NCI-H524 treated with DMSO at 0.1 percent for 48 hours (cell line): ENCODE measurements at regions not wholly inside any gene's neighbourhood (a gene's known extent, or its start where the extent isn't known, plus 50 kb on each side); places are given as distances from the start of the nearest gene placed in this dataset.

Source experiments
- DNase-seq: peaks from one replicate; lab custom pipeline; 2025; lab: John Stamatoyannopoulos, UW

DNA sequence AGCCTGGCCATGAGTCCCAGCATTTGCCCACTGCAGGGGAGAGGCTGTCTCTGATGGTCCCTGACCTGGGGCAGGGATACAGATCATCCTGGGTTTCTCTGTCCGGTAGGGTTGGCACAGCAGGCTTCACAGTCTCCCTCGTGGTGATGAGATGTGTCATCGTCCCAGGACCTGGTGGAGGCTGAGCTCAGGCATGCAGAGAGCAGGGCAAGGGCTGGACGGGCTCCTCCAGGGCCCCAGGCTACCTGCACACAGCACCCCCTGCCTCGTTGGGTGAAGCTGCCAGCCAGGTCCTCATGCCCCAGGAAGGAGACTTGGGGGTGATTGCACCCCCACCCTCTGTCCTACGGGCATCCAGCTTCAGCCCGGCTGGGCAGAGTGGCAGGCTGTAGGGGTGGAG is 155.8 kb upstream of the GSE1 start:
- DNase-seq, result no peak

DNA sequence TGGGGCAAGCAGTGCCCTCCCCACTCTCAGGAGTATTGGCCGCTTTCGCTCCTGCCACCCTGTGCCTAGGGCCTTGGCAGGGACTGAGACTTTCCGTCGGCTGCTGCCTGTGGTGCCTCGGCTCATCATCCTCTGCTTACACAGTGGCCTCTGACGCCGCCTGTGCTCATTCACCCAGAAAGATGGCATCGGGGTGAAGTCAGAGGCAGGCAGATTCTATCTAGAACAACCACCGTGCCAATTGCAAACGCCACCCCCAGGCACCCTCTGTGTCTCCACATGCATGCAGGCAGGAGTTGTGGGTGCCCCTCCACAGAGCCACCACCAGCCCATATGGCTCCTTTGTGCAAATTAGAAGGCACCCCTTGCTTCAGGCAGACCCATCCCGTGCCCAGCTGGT is 154.2 kb upstream of the GSE1 start:
- DNase-seq, result no peak

DNA sequence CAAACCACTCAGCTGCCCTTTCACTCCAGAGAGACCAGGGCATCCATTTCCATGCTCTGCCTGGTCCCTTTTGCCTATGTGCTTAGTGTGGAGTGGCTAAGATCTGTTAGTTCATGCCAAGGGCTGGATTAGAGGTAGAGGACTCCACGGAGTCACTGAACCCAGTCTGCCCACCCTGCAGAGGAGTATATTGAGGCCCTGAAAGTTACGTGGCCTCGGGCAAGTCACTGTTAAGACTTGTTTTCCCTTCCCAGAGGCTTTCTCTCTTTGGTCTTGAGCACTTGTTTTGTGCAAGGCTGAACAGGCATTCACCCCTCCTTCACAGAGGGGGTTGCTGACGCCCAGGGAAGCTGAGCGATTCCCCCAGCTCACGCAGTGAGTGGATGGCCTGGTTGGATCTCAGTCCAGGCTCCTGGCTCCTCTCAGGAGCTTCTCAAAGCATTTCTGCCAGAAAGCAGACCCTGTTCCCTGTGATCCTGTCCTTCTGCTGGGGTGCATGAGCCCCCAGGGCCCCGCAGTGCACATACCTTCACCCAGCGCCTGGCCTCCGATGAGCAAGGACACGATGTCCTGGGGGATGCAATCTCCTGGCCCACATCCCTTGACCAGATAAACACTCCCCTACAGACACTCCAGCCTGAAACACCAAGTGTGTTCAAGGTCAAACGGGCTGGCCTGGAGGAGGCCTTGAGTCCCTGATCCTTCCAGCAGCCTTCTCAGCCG is 153.4 kb upstream of the GSE1 start:
- DNase-seq, result no peak

DNA sequence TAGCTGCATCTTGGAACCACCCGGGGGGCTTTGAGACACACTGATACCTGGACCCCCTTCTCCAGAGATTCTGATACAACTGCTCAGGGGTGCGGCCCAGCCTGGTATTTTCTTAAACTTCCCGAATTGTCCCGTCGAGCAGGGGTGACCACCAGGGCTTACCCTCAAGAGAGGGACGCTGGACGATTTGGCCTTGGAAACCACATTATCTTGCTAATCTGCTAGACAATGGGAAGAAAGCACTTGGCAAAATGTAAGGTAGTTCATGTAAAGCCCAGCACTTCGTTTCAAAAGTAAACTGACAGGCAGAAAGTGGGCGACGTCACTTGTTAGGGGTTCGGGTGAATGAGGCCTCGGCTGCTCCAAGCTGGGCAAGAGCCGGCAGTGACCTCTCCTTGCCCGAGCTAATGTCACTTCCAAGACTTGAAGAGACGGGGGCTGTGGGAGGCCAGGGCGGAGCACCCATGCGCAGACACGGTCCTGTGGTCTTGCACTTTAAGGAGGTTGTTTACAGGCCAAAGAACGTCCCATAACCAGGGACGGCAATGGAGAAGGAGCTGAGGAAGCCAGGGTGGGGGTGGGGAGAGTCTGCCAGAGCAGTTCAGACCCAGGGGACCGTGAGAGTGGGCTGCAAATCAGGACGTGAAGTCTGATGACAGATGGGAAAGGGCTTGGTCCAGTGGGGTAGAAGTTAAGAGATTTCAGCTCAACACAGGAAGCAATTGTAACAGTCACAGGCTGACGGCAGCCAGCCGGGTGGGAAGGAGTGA is 152.7 kb upstream of the GSE1 start:
- DNase-seq, result peak; percentile 80

DNA sequence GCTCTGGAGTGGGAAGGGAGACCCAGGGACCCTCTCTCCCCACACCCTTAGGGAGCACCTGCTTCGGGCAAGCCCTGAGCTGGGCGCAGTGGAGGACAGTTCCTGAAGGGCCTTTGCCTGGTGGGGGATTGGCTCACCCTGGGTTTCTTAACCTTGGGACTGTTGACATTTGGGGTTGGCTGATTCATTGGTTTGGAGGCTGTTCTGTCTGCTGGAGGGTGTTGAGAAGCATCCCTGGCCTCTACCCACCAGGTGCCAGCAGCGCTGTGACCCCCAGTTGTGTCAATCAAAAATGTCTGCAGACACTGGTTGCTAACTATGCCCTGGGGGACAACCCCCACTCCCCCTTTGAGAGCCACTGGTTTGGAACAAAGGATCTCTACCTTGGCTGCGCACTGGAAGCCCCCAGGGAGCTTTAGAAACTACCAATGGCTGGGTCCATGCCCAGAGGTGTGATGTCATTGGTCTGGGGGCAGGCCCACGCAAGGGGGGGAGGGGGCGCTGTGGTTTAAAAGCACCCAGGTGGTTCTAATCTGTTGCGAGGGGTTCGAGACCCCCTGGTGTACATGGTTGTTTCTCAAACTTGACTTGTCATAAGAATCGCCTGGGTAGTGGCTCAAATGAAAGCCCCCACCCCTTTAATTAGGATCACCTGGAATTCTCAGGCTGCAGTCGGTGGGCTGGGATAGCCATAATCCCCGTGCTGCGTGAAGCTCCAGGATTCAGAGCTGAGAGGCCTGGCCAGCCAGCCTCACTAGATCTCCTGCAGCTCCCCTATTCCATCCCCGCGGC is 151.9 kb upstream of the GSE1 start:
- no peak for DNase-seq

DNA sequence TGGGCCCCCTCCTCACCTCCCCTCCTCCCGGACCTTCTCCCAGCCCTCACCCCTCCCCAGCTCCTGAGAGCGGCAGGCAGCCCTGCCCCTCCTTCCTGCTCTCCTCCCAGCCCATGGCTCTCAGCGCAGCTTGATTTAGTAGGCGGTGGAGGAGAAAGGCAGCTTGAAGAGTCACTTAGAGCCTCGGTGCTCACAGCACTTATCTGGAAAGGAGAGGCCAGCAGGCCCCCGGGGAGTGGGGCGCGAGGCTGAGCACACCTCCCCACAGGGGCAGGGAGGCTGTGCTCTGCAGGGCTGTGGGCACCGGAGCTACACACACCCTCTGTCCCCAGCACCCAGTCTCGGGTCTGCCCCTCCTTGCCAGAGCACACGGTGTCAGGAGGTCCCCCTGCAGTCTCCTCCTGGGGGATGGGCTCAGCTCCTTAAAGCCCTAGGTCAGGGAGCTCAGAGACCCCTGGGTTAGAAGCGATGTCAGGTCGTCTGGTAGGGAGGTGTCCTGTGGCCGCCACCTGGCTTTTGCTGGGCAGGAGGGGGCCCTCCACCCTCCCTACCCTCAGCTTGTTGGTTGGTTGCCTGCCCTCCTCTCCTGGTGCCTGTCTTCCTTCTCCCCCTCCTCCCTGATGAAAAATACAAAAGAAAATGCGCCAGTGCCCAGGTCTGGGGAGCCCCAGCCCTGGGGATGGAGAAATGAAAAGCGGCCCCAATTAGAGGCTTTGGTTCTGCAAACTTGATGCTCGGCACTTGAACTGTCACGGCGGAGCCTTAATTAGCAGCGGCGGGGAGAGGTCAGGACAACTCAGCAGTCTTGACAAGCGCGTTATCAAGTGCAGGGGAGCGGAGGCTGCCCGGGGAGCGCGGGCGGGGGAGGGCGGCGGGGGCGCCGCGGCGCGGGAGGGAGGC is 151.1 kb upstream of the GSE1 start:
- DNase-seq, result peak; percentile 66

DNA sequence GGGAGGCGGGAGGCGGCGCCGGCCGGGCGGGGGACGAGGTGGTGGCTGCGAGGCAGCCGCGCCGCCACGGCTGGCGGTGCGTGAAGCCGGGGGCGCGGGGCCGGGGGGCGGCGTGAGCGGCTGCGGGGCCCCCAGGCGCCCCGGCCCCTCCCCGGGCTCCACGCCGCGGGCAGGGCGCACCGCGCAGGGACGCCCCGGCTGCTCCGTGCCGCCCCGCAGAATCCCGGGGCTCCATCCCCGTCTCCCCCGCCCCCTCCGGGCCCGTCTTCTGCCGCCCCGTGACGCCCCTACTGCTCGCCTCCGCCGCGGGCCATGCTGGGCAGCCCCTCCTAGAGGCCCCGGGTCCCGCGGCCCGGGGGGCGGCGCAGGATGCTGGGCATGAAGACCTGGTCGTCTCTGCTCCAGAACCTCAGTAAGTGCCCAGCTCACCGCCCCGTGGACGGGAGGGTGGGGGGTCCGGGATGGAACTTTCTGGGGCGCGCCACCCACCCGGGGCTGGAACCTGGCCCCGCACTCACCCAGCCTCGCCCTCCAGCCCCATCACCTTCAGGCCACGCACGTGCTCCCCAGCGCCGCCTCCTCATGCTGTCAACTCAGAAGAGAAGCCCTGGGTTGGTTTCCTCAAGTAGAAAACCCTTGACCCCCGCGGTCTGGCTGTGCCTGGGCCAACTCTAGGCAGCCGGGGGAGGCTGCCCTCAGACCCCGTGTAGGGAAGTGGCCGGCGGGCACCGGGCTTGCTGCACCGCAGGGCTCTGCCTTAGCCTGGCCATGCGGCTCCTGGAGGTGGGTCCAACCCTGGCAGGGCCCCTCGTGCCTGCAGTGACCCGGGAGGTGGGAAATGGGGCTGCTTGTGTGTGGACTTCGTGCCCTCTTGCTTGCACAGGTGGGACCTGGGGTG is 150.2 kb upstream of the GSE1 start:
- no peak for DNase-seq

DNA sequence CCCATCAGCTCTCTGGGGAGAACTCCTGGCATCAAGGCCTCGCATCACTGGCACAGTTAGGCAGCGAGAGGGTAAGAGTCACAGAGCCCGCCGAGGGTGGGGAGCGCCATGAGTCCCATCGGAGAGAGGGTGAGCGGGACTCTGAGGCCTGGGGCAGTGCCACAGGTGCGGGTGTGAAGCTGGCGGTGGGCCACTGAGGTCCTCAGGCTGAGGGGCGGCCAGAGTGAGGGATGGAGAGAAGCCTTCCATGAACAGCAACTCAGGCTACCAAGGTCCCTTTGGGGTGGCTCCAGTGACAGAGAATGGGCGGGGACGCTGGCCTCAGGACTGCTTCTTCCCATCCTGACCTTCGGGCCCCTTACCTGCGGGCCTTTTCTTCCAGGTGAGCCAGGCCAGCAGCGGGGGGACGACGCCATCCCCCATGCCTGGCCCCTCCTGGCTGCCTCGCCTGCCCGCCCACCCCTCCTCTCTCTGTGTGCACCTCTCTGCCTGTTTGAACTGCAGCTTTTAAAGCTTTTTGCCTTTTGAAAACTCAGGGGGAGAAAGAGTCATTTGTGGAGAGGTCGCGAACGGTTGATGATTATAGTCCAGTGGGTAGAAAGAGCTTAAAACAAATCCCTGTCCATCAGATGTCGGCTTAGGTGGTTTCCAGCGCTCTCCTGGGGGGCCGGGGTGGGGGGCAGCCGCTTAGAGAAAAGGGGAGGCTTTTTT is 149.3 kb upstream of the GSE1 start:
- no peak for DNase-seq

DNA sequence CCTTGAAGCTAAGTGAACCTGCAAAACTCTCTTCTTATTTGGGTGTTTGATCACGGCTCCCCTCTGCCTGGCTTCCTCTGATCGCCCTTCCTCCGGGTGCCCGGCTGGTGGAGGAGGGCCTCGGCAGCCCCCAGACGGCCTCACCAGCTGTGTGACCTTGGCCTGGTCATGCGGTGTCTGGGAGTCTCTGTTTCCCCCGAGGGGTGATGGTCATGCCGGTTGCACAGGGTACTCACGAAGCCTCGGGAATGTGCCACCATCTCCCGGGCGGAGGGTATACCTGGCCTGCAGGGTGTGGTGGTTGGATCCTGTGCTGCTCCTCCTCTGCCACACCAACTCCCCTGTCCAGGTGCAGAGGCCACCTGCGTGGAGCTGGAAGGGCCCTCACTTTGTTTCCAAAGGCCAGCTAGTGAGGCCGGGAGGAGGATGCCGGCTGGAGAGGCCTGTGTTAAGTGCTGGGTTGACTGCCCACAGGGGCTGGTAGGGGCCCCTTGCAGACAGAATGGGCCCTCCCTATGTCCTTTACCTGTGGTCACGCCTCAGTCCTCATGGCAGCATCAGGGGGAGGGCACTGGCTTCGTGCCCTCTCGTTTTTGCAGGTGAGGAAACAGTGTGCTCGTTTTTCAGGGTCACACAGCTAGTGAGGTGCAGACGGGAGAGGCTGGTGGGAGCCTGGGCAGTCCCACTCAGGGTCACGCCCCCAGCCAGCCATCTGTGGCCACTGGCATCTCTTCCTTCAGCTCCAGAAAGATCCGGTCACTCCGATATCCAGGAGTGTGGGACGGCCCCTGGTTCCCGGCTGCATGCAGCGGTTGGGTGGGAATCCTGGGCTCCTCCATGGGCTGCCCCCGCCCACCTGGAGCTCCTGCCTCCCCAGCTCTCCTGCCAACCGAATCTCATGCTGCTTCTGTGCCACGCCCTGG is 148.5 kb upstream of the GSE1 start:
- no peak for DNase-seq

DNA sequence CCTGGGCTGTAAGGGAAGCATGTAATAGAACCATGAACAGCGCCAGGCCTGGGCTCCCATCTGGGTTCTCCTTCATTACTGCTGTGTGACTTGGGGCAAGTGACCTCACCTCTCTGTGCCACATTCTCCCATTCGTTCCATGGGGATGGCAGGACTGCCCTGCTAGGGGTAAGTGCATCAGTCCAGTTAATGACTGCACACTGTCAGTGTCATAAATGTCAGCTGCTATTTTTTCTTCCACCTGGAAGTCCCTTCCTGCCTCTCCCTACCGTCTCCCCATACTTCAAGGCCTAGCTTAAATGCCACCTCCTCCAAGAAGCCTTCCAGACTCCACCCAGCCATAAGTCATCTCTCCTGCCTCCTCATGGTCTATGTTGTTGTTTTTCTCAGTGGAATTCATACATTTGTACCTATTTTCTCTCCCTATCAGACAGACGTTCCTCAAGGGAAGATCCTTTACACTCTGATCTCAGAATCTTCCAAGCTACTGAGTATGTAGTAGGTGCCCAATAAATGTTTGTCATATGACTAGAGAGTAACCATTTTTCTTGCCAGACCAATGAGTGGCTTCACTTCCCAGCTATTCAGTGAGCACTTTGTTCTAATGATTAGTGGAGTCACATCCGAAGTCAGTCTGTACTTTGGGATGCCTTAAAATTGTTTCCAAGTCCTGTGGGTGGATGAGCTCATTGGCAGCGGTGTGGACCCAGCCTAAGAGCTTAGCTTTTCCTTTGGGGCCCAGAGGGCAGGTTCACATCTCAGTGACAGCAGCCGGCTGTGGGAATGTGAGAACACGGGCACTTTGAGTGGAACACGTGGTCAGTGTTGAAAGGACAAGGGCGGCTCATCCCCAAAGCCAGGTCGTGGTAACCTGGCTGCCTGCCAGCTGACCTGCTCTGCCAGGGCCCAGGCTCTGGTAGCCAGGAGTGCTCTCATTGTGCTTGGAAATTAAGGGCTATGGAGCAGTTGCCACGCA is 147.5 kb upstream of the GSE1 start:
- DNase-seq, result no peak

DNA sequence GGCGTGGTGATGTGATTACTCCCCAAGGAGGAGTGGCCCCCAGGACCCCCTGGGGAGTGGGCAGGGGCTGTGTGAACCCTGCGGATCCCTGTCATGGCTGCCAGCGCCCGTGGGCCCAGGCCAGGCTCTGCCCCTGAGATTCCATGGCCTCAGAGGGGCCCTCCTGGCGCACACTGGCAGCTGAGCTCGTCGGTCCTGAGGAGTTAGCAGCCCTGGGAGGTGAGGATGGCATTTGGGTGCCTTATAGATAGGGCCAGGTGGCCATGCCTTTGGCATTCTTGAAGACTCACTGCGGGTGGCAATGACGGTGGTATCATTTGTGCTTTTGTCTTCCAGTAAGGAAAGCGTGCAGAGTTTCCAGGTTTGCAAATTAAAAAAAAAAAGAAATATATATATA is 146.8 kb upstream of the GSE1 start:
- no peak for DNase-seq

DNA sequence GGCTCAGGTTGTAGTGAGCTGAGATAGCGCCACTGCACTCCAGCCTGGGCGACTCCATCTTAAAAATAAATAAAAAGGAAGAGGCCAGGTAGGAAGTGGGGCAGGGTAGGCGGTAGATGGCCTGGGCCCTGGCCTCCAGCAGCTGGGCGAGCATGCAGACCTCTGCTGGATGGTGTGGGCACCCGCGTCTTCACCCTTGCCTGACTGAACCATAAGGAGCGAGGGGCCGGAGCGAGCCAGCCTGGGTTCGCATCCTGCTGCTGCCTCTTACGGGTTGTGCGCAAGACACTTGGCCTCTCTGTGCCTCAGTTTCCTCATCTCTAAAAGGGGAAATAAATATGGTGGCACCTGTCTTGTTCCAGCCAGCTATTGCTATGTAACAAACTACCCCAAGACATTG is 146.1 kb upstream of the GSE1 start:
- DNase-seq, result no peak

DNA sequence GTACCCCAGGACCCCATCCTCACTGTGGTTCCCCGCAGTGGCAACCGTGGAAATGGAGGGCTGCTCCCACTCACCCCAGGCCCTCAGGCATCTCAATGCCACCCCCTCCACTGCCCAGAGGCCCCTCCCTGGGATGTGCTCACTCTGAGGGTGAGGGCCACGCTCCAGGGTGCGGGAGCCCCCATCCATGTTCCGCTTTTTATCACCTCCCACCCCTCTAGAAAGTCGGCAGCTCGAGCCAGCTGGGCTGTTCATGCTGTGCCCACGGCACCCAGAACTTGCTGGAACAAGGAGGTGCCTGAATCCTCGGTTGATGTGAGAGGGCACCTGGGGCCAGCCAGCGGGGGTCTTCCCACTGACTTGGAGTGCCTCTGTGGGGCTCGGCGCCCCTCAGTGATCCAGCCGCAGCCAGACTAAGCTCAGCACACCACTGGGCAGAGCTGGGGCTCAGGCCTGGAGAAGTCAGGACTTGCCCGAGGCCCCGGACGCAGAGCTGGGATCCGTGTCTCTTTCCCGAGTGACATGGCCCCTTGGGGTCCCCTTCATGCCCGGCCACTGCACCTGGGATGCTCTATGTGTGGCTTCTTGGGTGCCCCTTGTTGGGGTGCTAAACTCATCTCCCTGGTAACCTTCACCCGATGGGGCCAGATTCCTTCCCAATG is 143.1 kb upstream of the GSE1 start:
- DNase-seq, result no peak

DNA sequence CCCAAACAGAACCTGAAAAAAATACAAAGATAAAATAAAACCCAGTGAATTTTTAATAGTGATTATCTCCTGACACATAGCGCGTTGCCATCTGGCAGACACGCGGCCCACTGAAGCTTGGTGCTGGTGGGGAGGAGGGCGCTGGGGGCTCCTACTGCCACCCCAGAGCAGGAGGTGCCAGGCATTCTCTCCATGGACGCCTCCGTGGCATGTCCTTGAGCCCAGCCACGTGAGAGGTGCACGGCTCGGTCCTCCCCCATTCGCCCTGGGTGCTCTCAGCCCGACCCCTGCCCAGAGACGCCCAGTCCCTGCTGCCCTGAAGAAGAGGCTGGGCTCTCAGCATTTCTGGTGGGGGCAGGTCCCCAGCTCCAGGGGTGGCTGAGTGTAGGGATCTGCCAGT is 142.2 kb upstream of the GSE1 start:
- DNase-seq, result no peak

DNA sequence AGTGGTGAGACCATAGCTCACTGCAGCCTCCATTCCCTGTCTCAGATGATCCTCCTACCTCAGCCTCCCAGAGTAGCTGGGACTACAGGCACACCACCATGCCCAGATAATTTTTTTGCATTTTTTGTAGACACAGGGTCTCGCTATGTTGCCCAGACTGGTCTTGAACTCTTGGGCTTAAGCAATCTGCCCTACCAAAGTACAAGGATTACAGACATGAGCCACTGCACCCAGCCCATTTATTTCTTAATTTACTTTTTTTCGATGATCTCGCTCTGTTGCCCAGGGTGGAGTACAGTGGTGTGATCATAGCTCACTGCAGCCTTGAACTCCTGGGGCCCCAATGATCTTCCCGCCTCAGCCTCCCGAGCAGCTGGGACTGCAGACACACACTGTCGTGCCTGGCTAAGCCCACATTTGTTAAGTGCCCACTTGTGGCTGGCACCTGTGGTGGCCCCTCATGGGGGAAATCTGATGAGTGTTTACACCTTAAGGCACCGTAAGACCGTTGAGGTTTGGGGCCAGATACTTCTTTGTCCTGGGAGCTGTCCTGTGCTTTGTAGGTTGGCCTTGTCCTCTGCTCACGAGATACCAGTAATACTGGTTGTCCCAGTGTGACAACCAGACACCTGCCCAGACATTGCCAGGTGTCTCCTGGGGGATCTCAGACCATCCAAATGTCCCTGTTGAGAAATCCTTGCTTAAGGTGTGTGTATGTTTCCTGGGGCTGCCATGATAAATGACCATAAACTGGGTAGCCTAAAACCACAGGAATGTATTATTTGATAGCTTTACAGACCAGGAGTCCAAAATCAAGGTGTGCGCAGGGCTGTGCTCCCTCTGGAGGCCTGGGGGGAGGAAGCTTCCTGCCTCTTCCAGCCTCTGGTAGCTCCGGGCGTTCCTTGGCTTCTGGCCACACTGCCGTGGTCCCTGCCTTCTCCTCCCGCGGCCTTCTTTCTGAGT is 141.4 kb upstream of the GSE1 start:
- peak; percentile 66 for DNase-seq

DNA sequence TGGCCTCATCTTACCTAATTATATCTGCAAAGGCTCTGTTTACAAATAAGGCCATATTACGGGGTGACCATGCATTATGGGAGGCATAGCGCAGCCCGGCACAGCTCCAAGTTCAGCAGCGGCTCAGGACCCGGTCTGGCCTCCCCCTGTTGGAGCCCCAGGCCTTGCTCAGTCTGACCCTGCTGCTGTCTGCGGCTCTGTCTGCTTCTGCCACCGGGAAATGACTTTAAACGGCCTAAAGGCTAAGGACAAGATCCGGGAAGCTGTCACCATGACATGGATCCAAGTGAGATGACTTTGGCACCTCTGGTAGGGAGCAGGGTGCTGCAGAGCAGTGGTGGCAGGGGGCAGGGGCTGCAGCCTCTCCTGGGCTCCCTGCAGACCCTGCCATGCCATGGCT is 140.6 kb upstream of the GSE1 start:
- no peak for DNase-seq
